GM18505 (cell line): ENCODE measurements at regions not wholly inside any gene's neighbourhood (a gene's known extent, or its start where the extent isn't known, plus 50 kb on each side); places are given as distances from the start of the nearest gene placed in this dataset.
"Not testable (repeated sequence)": the region's sequence is repeated elsewhere in the genome, so short reads cannot be mapped to it uniquely, and the experiment has no call there.

Experiments
- ATAC-seq: cut with Tn5 transposase; IDR thresholded peaks from one replicate; pipeline ENCODE4 v1.9.1; 2021; ENCODE audit not compliant: unreplicated experiment
- POLR2A ChIP-seq: IDR thresholded peaks from 4 replicates; pipeline ENCODE4 v1.6.1; 2011; ENCODE audit warnings: borderline replicate concordance; ENCODE audit not compliant: insufficient read depth, insufficient read length; ENCODE audit errors: extremely low read depth

DNA sequence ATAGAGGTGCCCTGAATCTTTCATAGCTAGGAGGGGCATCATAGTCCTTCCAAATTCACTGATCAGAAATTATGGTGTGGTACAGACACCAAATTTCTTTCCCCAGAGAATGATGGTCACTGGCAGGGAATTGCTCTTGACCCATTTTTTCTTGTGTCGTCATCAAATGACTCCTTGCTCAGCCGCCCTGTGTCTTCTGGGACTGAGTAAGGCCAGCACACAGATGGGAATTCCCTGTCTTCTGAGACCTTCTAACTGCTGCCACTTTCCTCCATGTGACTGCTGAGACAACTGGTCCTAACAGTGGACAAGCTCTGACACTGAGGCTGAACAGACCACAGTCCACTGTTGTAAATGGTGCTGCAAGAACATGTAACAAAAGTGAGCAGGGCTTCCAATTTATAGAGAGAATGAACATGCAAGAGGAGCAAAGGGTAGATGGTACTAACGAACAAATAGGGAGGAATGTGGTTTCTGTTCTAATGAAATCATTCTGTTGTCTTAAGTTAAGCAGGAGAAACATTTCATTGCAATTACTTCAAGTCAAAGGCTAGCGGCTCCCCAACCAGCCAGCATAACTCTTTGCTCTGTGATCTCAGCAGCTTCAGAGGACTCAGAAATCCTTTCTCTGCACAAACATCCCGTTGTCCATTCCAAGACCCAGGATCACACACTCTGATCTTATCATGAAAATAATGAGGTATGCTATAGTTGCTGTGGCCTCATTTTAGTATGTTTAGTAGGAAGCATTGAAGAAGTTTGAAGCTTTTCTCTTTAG lies 235.9 kb upstream of the PRSS1 start:
- no peak for TF ChIP-seq POLR2A
- no peak for ATAC-seq

DNA sequence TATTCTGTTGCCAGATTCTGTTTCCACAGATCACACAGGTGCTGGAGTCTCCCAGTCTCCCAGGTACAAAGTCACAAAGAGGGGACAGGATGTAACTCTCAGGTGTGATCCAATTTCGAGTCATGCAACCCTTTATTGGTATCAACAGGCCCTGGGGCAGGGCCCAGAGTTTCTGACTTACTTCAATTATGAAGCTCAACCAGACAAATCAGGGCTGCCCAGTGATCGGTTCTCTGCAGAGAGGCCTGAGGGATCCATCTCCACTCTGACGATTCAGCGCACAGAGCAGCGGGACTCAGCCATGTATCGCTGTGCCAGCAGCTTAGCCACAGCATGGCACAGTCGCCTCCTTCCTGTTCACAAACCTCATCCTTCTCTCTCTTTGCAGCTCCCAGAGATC lies 237.5 kb upstream of the PRSS1 start:
- TF ChIP-seq POLR2A = no peak
- ATAC-seq = no peak

DNA sequence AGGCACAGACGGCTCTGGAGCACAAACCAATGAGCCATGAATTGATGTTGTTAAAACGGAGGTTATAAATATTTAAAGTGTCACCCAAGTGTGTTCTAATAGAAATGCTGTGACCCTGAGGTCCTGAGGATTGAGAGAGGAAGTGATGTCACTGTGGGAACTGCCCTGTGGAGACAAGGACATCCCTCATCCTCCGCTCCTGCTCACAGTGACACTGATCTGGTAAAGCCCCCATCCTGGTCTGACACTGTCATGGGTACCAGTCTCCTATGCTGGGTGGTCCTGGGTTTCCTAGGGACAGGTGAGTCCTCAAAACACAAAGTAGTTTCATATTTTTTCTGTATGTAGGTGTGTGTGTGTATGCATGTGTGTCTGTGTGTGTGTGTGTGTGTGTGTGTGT lies 237.9 kb upstream of the PRSS1 start:
- no peak for ATAC-seq
- no peak for TF ChIP-seq POLR2A

GRCh38 chr7:142509235-142509634 lies 240.0 kb upstream of the PRSS1 start:
- not testable (repeated sequence) for ATAC-seq

DNA sequence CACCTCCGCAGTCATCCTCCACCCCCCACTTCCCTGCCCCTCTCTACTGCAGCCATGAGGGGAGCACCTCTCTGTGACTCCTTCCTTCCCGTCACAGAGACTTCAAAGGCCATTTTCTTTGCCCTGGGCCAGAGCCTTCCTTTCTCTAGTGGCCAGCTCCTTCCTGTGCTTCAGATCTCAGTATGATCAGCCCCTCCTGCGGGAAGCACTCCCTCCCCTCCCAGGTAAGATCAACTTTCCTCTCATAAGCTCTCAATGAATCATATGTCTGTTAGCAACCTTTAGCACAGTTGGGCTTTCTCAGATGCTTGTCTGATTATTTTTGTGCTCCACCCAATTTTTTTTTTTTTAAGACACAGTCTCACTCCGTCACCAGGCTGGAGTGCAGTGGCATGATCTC lies 241.0 kb upstream of the PRSS1 start:
- TF ChIP-seq POLR2A = no peak
- no peak for ATAC-seq

GRCh38 chr7:142507799-142508198 lies 241.5 kb upstream of the PRSS1 start:
- no peak for ATAC-seq
- no peak for TF ChIP-seq POLR2A

GRCh38 chr7:142507066-142507465 lies 242.2 kb upstream of the PRSS1 start:
- ATAC-seq = not testable (repeated sequence)

GRCh38 chr7:142506601-142507000 lies 242.7 kb upstream of the PRSS1 start:
- TF ChIP-seq POLR2A = no peak
- ATAC-seq = no peak

DNA sequence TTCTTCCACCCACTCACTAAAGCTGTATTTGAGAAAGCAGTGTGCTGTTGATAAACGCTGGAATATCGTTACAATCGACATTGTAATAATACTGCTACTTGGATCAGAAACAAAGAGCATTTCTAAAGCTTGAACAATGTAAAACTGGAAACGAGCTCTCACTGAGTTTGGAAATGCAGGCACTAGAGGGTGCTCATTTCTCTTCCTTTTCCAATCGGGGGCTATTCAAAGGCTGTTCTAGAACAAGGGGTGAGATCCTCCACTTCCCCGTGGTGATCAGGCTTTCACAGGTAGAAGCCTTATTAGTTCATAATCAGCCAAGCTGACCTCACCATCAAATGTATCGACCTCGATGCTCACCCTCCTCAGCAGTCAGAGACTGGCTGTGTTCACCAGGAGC lies 245.3 kb upstream of the PRSS1 start:
- not testable (repeated sequence) for ATAC-seq

GRCh38 chr7:142503036-142503435 lies 245.2 kb upstream of the PRSS58 start:
- TF ChIP-seq POLR2A = no peak
- ATAC-seq = no peak

DNA sequence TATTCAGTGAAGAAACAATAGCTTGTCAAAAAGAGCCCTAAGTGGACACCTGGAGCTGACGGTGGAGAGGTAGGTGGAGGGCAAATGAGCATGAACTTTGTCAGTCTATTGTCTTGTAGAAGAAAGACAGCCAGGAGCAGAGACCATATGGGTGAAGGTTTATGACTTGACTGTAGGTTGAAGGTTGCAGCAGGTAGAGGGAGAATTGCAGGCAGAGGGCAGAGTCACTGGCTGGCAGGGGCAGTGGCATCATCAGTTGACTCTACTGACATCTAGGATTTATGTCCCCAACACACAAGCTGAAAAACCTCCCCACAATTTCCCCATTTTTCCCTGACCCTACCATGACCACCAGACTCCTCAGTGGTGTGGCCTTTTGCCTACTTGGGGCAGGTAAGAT lies 243.6 kb upstream of the PRSS58 start:
- no peak for TF ChIP-seq POLR2A
- ATAC-seq = no peak

- TF ChIP-seq POLR2A = no peak
- ATAC-seq = no peak
These were observed 242.5 kb upstream of the PRSS58 start for GRCh38 chr7:142500366-142500765.

GRCh38 chr7:142499635-142500034 lies 241.8 kb upstream of the PRSS58 start:
- TF ChIP-seq POLR2A = no peak
- ATAC-seq = no peak

DNA sequence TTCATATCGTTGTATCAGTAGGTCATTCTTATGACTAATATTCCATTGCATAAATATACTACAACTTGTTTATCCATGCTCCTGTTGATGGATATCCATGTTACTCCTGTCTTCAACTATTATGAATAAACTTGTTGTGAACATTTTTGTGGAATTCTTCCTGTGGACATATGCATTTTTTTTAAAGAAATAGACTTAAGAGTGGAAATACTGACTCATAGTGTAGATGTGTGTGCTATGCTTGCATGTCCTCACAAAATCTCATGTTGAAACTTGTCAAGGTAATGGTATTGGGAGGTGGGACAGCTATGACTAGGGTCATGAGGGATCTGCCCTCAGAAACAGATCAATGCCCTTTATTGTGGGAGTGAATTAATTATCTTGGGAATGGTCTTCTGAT lies 240.5 kb upstream of the PRSS58 start:
- ATAC-seq = no peak
- TF ChIP-seq POLR2A = no peak

GRCh38 chr7:142496545-142496991 lies 238.7 kb upstream of the PRSS58 start:
- no peak for TF ChIP-seq POLR2A
- ATAC-seq = no peak

DNA sequence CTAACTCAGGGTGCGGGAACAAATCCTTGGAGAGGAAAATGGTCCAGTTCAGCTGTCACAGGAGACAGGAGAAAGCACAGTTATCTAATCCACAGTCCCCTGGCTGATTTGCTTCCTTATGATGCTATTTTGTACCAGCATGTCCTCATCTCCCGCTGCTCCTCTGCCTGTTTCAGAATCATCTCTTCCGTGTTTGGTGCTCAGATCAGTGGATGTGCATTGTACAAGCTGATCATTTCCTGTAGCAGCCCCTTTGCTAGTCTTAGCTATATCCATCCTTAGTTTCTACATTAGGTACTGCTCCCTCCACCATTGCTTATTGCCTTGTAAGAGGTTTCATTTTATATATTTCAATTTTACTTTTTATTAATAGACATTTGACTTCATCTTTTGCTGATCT lies 238.0 kb upstream of the PRSS58 start:
- ATAC-seq = not testable (repeated sequence)

DNA sequence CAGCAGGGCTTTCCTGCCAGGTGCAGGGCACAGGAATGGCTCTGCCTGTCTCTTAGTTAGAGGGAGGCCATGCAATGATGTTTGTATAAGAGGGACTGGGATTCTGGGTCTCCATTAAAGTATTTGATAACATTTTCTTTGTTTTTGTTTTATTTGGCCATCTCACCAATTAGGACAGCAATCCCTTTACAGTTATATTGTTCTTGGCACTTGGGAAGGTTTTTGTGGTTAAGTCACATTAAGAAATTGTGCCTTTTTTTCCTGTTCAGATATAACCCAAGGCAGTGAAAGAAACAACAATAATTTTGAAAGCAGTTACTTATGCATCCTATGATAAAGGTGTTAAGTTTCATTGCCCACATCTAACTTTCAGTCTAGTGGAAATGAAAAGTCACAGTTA lies 237.4 kb upstream of the PRSS58 start:
- not testable (repeated sequence) for ATAC-seq
